ENCODE measurements at regions not wholly inside any gene's neighbourhood (a gene's known extent, or its start where the extent isn't known, plus 50 kb on each side); places are given as distances from the start of the nearest gene placed in this dataset.

DNA sequence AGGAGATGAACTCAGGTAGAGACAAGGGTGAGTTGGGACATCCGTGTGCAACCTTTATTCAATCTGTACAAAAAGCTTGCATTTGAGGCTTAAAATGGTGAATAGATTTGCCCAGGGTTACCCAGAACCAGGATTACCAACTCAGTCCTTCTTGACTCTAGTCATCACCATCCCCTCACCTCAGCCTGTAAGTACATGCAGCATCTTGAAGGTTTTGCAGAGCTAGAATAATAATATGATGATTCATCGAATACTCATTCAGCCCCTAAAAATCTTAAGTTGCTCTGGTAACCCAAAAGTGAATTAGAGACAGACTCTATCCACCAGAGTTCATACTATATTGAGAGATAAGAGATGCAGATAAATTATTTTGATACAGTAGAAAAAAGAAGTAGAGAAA lies 90.3 kb downstream of the NKX2-1 start:
- no peaks in the 10 kb centered on the region for H3K4me1 ChIP-seq (ENCODE audit: control insufficient read depth in 5 of 5, insufficient read depth in 5 of 5, low read length in 5 of 5)
- no peak overlapping the region for H3K27ac ChIP-seq (ENCODE audit: low read depth in 1 of 2, low read length in 1 of 2)
- peaks cover 0 to 2% (median 0%) of the 10 kb centered on the region in 4 donors for H3K9me3 ChIP-seq (ENCODE audit: control insufficient read depth in 4 of 4, insufficient read depth in 3 of 4, low read length in 3 of 4)
- H3K9ac ChIP-seq (ENCODE audit: insufficient read depth in 1 of 2, low read length in 2 of 2) = no peak overlapping the region
- TF ChIP-seq, protein P1, sequence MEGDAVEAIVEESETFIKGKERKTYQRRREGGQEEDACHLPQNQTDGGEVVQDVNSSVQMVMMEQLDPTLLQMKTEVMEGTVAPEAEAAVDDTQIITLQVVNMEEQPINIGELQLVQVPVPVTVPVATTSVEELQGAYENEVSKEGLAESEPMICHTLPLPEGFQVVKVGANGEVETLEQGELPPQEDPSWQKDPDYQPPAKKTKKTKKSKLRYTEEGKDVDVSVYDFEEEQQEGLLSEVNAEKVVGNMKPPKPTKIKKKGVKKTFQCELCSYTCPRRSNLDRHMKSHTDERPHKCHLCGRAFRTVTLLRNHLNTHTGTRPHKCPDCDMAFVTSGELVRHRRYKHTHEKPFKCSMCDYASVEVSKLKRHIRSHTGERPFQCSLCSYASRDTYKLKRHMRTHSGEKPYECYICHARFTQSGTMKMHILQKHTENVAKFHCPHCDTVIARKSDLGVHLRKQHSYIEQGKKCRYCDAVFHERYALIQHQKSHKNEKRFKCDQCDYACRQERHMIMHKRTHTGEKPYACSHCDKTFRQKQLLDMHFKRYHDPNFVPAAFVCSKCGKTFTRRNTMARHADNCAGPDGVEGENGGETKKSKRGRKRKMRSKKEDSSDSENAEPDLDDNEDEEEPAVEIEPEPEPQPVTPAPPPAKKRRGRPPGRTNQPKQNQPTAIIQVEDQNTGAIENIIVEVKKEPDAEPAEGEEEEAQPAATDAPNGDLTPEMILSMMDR (IDR thresholded peaks at IDR 0.05; ENCODE audit: control extremely low read depth, extremely low read depth) = no peak
- H3K27me3 ChIP-seq (ENCODE audit: control insufficient read depth in 3 of 3, insufficient read depth in 3 of 3, low read length in 2 of 3) = no peaks in the 10 kb centered on the region
- WGBS, 2 donors = 90 to 91% methylated on average over 2 of the region's 2 CpGs
- H3K4me3 ChIP-seq = no peak overlapping the region
- no peaks in the 10 kb centered on the region for H3K36me3 ChIP-seq (ENCODE audit: control insufficient read depth in 4 of 4, insufficient read depth in 4 of 4, low read length in 4 of 4)
- ATAC-seq (ENCODE audit: insufficient read depth, low FRiP score) (no peak), DNase-seq (no peak)

DNA sequence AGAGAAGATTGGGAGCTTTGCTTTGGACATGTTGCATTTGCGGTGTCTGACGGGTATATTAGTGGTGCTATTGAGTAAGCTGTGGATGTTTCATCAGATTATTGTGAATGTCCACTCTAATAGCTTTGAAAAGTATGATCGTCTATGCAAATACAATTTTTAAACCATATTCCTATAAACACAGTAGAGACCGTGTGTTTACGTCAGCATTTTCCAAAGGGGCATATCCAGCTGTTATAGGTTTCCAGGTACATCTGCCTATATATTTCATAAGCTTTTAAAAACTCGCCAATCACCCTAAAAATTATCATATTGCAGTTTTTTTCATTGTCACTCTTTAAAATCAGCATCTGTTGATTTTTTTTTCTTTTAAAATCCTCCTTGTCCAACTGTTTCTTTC lies 91.7 kb downstream of the NKX2-1 start:
- TF ChIP-seq, protein P1 (IDR thresholded peaks at IDR 0.05; ENCODE audit: control extremely low read depth, extremely low read depth) = no peak
- no peak for DNase-seq
- ATAC-seq (ENCODE audit: insufficient read depth, low FRiP score) = no peak
- H3K27ac ChIP-seq (ENCODE audit: low read depth in 1 of 2, low read length in 1 of 2) = no peak overlapping the region
- H3K36me3 ChIP-seq (ENCODE audit: control insufficient read depth in 4 of 4, insufficient read depth in 4 of 4, low read length in 4 of 4) = no peaks in the 10 kb centered on the region
- peaks cover 0 to 2% (median 0%) of the 10 kb centered on the region in 4 donors for H3K9me3 ChIP-seq (ENCODE audit: control insufficient read depth in 4 of 4, insufficient read depth in 3 of 4, low read length in 3 of 4)
- no peak overlapping the region for H3K9ac ChIP-seq (ENCODE audit: insufficient read depth in 1 of 2, low read length in 2 of 2)
- peaks cover 0 to 2% (median 0%) of the 10 kb centered on the region in 5 donors for H3K4me1 ChIP-seq (ENCODE audit: control insufficient read depth in 5 of 5, insufficient read depth in 5 of 5, low read length in 5 of 5)
- WGBS, 2 donors = 75 to 76% methylated on average over 6 of the region's 6 CpGs
- H3K4me3 ChIP-seq = no peak overlapping the region
- no peaks in the 10 kb centered on the region for H3K27me3 ChIP-seq (ENCODE audit: control insufficient read depth in 3 of 3, insufficient read depth in 3 of 3, low read length in 2 of 3)

DNA sequence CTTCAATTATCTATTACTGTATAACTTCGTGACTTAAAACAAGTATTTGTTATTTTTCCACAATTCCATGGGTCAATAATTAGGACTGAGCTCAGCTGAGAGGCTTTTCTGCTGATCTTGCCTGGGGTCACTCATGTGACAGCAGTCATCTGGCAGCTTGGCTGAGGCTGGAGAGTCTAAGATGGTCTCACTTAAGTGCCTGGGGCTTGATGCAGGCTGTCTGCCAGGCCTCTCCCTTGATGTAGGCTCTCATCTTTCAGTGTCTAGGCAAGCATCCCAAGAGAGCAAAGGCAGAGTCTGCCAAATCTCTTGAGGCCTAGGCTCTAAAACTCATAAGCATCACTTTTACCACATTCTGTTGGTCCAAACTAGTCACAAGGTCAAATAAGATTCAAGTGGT lies 93.2 kb downstream of the NKX2-1 start:
- no peak overlapping the region for H3K9ac ChIP-seq (ENCODE audit: insufficient read depth in 1 of 2, low read length in 2 of 2)
- H3K27me3 ChIP-seq (ENCODE audit: control insufficient read depth in 3 of 3, insufficient read depth in 3 of 3, low read length in 2 of 3) = no peaks in the 10 kb centered on the region
- DNase-seq = no peak
- 74 to 85% methylated on average over 1 of the region's 1 CpG for WGBS, 2 donors
- no peaks in the 10 kb centered on the region for H3K36me3 ChIP-seq (ENCODE audit: control insufficient read depth in 4 of 4, insufficient read depth in 4 of 4, low read length in 4 of 4)
- TF ChIP-seq, protein P1 (IDR thresholded peaks at IDR 0.05; ENCODE audit: control extremely low read depth, extremely low read depth) = no peak
- H3K4me3 ChIP-seq = no peak overlapping the region
- H3K4me1 ChIP-seq (ENCODE audit: control insufficient read depth in 5 of 5, insufficient read depth in 5 of 5, low read length in 5 of 5) = peaks cover 0 to 4% (median 0%) of the 10 kb centered on the region in 5 donors
- ATAC-seq (ENCODE audit: insufficient read depth, low FRiP score) = no peak
- no peak overlapping the region for H3K27ac ChIP-seq (ENCODE audit: low read depth in 1 of 2, low read length in 1 of 2)
- peaks cover 0 to 2% (median 0%) of the 10 kb centered on the region in 4 donors for H3K9me3 ChIP-seq (ENCODE audit: control insufficient read depth in 4 of 4, insufficient read depth in 3 of 4, low read length in 3 of 4)

DNA sequence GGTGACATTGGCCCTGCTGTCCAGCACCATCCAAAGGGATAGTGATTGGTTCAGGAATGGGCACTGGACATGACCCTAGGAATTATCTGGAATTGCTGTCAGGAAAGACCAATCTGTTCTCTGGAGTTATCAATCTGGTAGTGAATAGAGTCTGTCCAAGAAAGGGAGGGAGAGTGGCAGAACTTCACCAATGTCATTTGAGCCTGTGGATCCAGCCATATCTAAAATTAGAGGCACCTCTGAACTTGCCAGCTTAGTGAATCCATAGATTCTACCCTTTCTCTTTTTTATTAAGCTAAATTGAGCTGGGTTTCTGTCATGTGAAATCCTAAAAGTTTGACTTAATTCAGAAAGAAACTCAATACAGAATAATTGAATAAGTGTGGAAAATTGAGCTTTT lies 93.9 kb downstream of the NKX2-1 start:
- DNase-seq (no peak), ATAC-seq (ENCODE audit: insufficient read depth, low FRiP score) (no peak)
- Histone ChIP-seq H3K27ac (ENCODE audit: low read depth in 1 of 2, low read length in 1 of 2) (no peak overlapping the region), H3K9me3 (ENCODE audit: control insufficient read depth in 4 of 4, insufficient read depth in 3 of 4, low read length in 3 of 4) (peaks cover 0 to 2% (median 0%) of the 10 kb centered on the region in 4 donors), H3K36me3 (ENCODE audit: control insufficient read depth in 4 of 4, insufficient read depth in 4 of 4, low read length in 4 of 4) (no peaks in the 10 kb centered on the region), H3K27me3 (ENCODE audit: control insufficient read depth in 3 of 3, insufficient read depth in 3 of 3, low read length in 2 of 3) (no peaks in the 10 kb centered on the region), H3K9ac (ENCODE audit: insufficient read depth in 1 of 2, low read length in 2 of 2) (no peak overlapping the region), H3K4me3 (no peak overlapping the region), H3K4me1 (ENCODE audit: control insufficient read depth in 5 of 5, insufficient read depth in 5 of 5, low read length in 5 of 5) (peaks cover 0 to 4% (median 0%) of the 10 kb centered on the region in 5 donors)
- TF ChIP-seq, protein P1 (IDR thresholded peaks at IDR 0.05; ENCODE audit: control extremely low read depth, extremely low read depth) = no peak

All from lung (tissue), 11 donors.